Spleen (tissue), 7 donors: ENCODE measurements at regions not wholly inside any gene's neighbourhood (a gene's known extent, or its start where the extent isn't known, plus 50 kb on each side); places are given as distances from the start of the nearest gene placed in this dataset.

Experiments used
- POLR2A ChIP-seq, 3 donors: fragments of 450-650 bp; IDR thresholded peaks; one replicate each; pipeline ENCODE4 v1.5.1; 2017; ENCODE audit warnings: antibody characterized with exemption in 3 of 3, mild to moderate bottlenecking in 1 of 3
- POLR2AphosphoS5 ChIP-seq, 3 donors: sonication (generic); formaldehyde crosslinking; IDR thresholded peaks; one replicate each; pipeline ENCODE4 v1.5.1; 2017; ENCODE audit warnings: antibody characterized with exemption in 3 of 3
- TF ChIP-seq, protein P1 (sequence below), 11 experiments: fragments of 200-600 bp in 7 of 11; fragments of 450-650 bp in 4 of 11; sonication (generic) in 4 of 11; IDR thresholded peaks in 8 of 11; conservative IDR thresholded peaks in 3 of 11; 1 replicate in 7 of 11; 2 replicates in 4 of 11; pipeline versions ENCODE4 v1.4.0 to v1.8.0; 2016 to 2021; ENCODE audit warnings: antibody characterized with exemption in 11 of 11, inconsistent platforms in 4 of 11, mild to moderate bottlenecking in 1 of 11
- donor health status: DM: no; HTN: no; CAD: no; lungs with moderate emphysema.
- donor health status: DM: no; HTN: no; CAD: no.
- donor health status: DM: no; HTN: no; CAD: no.

DNA sequence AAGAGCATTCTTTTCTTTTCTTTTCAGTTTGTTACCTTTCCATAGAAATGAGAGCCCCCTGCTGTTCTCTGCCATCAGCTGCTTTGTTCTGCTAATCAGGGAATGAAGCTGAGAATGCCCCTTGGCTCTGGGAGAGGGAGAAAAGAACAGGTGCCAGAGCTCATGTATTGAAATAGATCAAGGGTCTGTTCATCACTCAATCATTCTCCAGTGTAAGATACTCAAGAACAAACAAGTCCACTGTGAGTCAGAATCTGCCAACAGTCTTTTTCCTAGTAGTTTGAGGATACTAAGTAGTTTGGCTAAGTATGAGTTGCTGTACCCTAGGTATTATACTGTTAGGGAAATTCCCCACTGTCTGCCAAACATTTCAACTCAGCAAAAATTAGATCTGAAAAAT lies 144.3 kb downstream of the RTL3 start:
- TF ChIP-seq, protein P1, sequence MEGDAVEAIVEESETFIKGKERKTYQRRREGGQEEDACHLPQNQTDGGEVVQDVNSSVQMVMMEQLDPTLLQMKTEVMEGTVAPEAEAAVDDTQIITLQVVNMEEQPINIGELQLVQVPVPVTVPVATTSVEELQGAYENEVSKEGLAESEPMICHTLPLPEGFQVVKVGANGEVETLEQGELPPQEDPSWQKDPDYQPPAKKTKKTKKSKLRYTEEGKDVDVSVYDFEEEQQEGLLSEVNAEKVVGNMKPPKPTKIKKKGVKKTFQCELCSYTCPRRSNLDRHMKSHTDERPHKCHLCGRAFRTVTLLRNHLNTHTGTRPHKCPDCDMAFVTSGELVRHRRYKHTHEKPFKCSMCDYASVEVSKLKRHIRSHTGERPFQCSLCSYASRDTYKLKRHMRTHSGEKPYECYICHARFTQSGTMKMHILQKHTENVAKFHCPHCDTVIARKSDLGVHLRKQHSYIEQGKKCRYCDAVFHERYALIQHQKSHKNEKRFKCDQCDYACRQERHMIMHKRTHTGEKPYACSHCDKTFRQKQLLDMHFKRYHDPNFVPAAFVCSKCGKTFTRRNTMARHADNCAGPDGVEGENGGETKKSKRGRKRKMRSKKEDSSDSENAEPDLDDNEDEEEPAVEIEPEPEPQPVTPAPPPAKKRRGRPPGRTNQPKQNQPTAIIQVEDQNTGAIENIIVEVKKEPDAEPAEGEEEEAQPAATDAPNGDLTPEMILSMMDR (IDR thresholded peaks at IDR 0.05 in 8 of 11, conservative IDR thresholded peaks at IDR 0.05 in 3 of 11): no peak
- no peak for TF ChIP-seq POLR2A (IDR thresholded peaks at IDR 0.05)
- no peak for TF ChIP-seq POLR2AphosphoS5 (IDR thresholded peaks at IDR 0.05)
